HCT116 (cell line): ENCODE measurements at regions not wholly inside any gene's neighbourhood (a gene's known extent, or its start where the extent isn't known, plus 50 kb on each side); places are given as distances from the start of the nearest gene placed in this dataset.

Experiments used
- ATAC-seq: fragments of 200-7000 bp; cut with Tn5 transposase; 2 replicates; pipeline ENCODE4 v1.9.1; 2020; ENCODE audit warnings: mild to moderate bottlenecking, moderate library complexity
- BruUV-seq: library from RNA; stranded (reverse); fragments of 400-500 nt; replicated peaks from 2 replicates; lab custom pipeline; 2021; lab: Mats Ljungman, UMichigan
- CTCF ChIA-PET: fragments of 300-600 bp; sonication (Branson Sonifier 250); formaldehyde crosslinking; loops from one replicate; lab custom pipeline; 2021; ENCODE audit warnings: antibody characterized with exemption; lab: Charles Lee
- POLR2A ChIA-PET: fragments of 300-600, 350-600 bp; sonication (Branson Sonifier 250); formaldehyde crosslinking; loops from one replicate; lab custom pipeline; 2021; ENCODE audit warnings: antibody characterized with exemption; lab: Charles Lee
- RAD21 ChIA-PET, 2 experiments: fragments of 300-600 bp; sonication (Branson Sonifier 250); formaldehyde crosslinking; loops; one replicate each; lab custom pipeline; 2023; ENCODE audit warnings: low total read pairs in 2 of 2; ENCODE audit not compliant: uncharacterized antibody in 2 of 2, unreplicated experiment in 2 of 2, low non-redundant PET in 1 of 2; lab: Charles Lee
- DNase-seq: peaks from one replicate; pipeline ENCODE4 v3.0.0-alpha.2; 2010; ENCODE audit warnings: low read depth, low spot score
- H2AFZ ChIP-seq: fragments of 200-600 bp; shearing (Covaris generic), sonication (generic); 2 replicates; pipeline ENCODE4 v1.6.1; 2017; ENCODE audit warnings: low read depth, mixed run types, mixed read lengths, antibody characterized with exemption, low read length; ENCODE audit not compliant: poor library complexity, severe bottlenecking
- H3K27ac ChIP-seq: 2 replicates; pipeline ENCODE4 v1.5.1; 2012; ENCODE audit warnings: low read depth, low read length
- H3K27me3 ChIP-seq: fragments of 200-600 bp; sonication (generic); 2 replicates; pipeline ENCODE4 v1.6.1; 2016; ENCODE audit warnings: mixed run types, low read length, mixed read lengths; ENCODE audit not compliant: insufficient read depth
- H3K36me3 ChIP-seq, 2 experiments: fragments of 200-500 bp in 1 of 2; fragments of 200-600 bp in 1 of 2; sonication (Bioruptor generic) in 1 of 2; sonication (generic) in 1 of 2; 2 replicates each; pipeline versions ENCODE4 v1.5.1 to v1.6.1; 2014 to 2016; ENCODE audit warnings: low read length in 2 of 2, inconsistent platforms in 1 of 2, mixed read lengths in 1 of 2, mixed run types in 1 of 2; ENCODE audit not compliant: insufficient read depth in 2 of 2, control insufficient read depth in 1 of 2
- H3K4me1 ChIP-seq, 2 experiments: fragments of 200-600 bp in 1 of 2; sonication (generic) in 1 of 2; 2 replicates each; pipeline versions ENCODE4 v1.5.1 to v1.6.1; 2012 to 2017; ENCODE audit warnings: low read length in 2 of 2, inconsistent platforms in 1 of 2, mild to moderate bottlenecking in 1 of 2, mixed read lengths in 1 of 2, mixed run types in 1 of 2, moderate library complexity in 1 of 2; ENCODE audit not compliant: insufficient read depth in 2 of 2, control insufficient read depth in 1 of 2
- H3K4me2 ChIP-seq: fragments of 200-600 bp; sonication (generic); 2 replicates; pipeline ENCODE4 v1.6.1; 2017; ENCODE audit warnings: mixed run types, low read length, mixed read lengths
- H3K4me3 ChIP-seq, 2 experiments: fragments of 200-600 bp in 1 of 2; sonication (generic) in 1 of 2; replicated peaks in 1 of 2; 2 replicates each; pipeline ENCODE4 v1.5.1; 2011 to 2016; ENCODE audit warnings: low read length in 2 of 2, control low read depth in 1 of 2, low read depth in 1 of 2, mild to moderate bottlenecking in 1 of 2, mixed read lengths in 1 of 2, mixed run types in 1 of 2
- H3K79me2 ChIP-seq: fragments of 200-600 bp; sonication (generic); 2 replicates; pipeline ENCODE4 v1.6.1; 2017; ENCODE audit warnings: mild to moderate bottlenecking, mixed run types, low read length, moderate library complexity, mixed read lengths; ENCODE audit not compliant: insufficient read depth
- H3K9ac ChIP-seq: fragments of 200-600 bp; sonication (generic); 2 replicates; pipeline ENCODE4 v1.6.1; 2016; ENCODE audit warnings: low read length, mixed read lengths
- H3K9me2 ChIP-seq: fragments of 200-600 bp; sonication (generic), shearing (Covaris generic); 2 replicates; pipeline ENCODE4 v1.6.1; 2017; ENCODE audit warnings: mixed run types, mild to moderate bottlenecking, moderate library complexity; ENCODE audit not compliant: insufficient read depth
- H3K9me3 ChIP-seq, 2 experiments: fragments of 200-500 bp in 1 of 2; fragments of 200-600 bp in 1 of 2; sonication (Bioruptor generic) in 1 of 2; sonication (generic) in 1 of 2; 2 replicates each; pipeline ENCODE4 v1.6.1; 2014 to 2017; ENCODE audit warnings: low read length in 2 of 2, mixed read lengths in 2 of 2, inconsistent platforms in 1 of 2, low read depth in 1 of 2, mild to moderate bottlenecking in 1 of 2, mixed run types in 1 of 2, moderate library complexity in 1 of 2; ENCODE audit not compliant: control insufficient read depth in 1 of 2, insufficient read depth in 1 of 2
- H4K20me1 ChIP-seq: fragments of 200-600 bp; sonication (generic), shearing (Covaris generic); 2 replicates; pipeline ENCODE4 v1.6.1; 2017; ENCODE audit warnings: mixed run types, mild to moderate bottlenecking, moderate library complexity; ENCODE audit not compliant: insufficient read depth
- ATF3 ChIP-seq: IDR thresholded peaks from 2 replicates; pipeline ENCODE4 v1.6.1; 2012
- CBX3 ChIP-seq: IDR thresholded peaks from 2 replicates; pipeline ENCODE4 v1.6.1; 2012; ENCODE audit warnings: low read depth
- CEBPB ChIP-seq: IDR thresholded peaks from 2 replicates; pipeline ENCODE4 v1.6.1; 2012; ENCODE audit warnings: low read depth
- CTCF ChIP-seq, 3 experiments: fragments of 200-600 bp in 1 of 3; sonication (generic) in 1 of 3; IDR thresholded peaks in 2 of 3; conservative IDR thresholded peaks in 1 of 3; 2 replicates each; pipeline ENCODE4 v1.5.1; 2012 to 2017; ENCODE audit warnings: low read depth in 2 of 3, low read length in 2 of 3, antibody characterized with exemption in 1 of 3, borderline replicate concordance in 1 of 3, control low read depth in 1 of 3, mild to moderate bottlenecking in 1 of 3, mixed read lengths in 1 of 3, mixed run types in 1 of 3, moderate library complexity in 1 of 3; ENCODE audit not compliant: insufficient read depth in 1 of 3
- EGR1 ChIP-seq: IDR thresholded peaks from 2 replicates; pipeline ENCODE4 v1.6.1; 2012; ENCODE audit warnings: low read depth
- ELF1 ChIP-seq: IDR thresholded peaks from 2 replicates; pipeline ENCODE4 v1.6.1; 2012; ENCODE audit warnings: low read depth, borderline replicate concordance
- EZH2 ChIP-seq: fragments of 200-600 bp; sonication (generic); IDR thresholded peaks from 2 replicates; pipeline ENCODE4 v1.6.1; 2017; ENCODE audit warnings: antibody characterized with exemption, mixed run types
- EZH2phosphoT487 ChIP-seq: fragments of 200-600 bp; IDR thresholded peaks from 2 replicates; pipeline ENCODE4 v1.6.1; 2018; ENCODE audit warnings: antibody characterized with exemption, borderline replicate concordance
- FOSL1 ChIP-seq: IDR thresholded peaks from 2 replicates; pipeline ENCODE4 v1.6.1; 2012; ENCODE audit warnings: low read depth
- POLR2A ChIP-seq: IDR thresholded peaks from 2 replicates; pipeline ENCODE4 v1.7.0; 2011; ENCODE audit warnings: borderline replicate concordance; ENCODE audit not compliant: insufficient read depth, insufficient read length; ENCODE audit errors: extremely low read depth
- POLR2AphosphoS5 ChIP-seq: IDR thresholded peaks from 2 replicates; pipeline ENCODE4 v1.6.1; 2011; ENCODE audit warnings: mild to moderate bottlenecking, low read depth, low read length, moderate library complexity
- REST ChIP-seq: IDR thresholded peaks from 2 replicates; pipeline ENCODE4 v1.6.1; 2012; ENCODE audit warnings: low read depth
- SP1 ChIP-seq: IDR thresholded peaks from 2 replicates; pipeline ENCODE4 v1.6.1; 2012; ENCODE audit warnings: low read depth
- TCF7L2 ChIP-seq: IDR thresholded peaks from 2 replicates; pipeline ENCODE4 v1.7.0; 2011; ENCODE audit warnings: borderline replicate concordance, inconsistent platforms; ENCODE audit not compliant: insufficient read depth, insufficient read length; ENCODE audit errors: extremely low read depth
- YY1 ChIP-seq: IDR thresholded peaks from 2 replicates; pipeline ENCODE4 v1.6.1; 2011; ENCODE audit warnings: low read length, low read depth, moderate library complexity, mild to moderate bottlenecking; ENCODE audit not compliant: insufficient replicate concordance; ENCODE audit errors: extremely low read depth
- ZBTB33 ChIP-seq: IDR thresholded peaks from 2 replicates; pipeline ENCODE4 v1.6.1; 2011; ENCODE audit warnings: mild to moderate bottlenecking, low read length, moderate library complexity; ENCODE audit not compliant: insufficient replicate concordance; ENCODE audit errors: extremely low read depth
- ZFX ChIP-seq: fragments of 450-650 bp; IDR thresholded peaks from 2 replicates; pipeline ENCODE4 v1.6.1; 2017
- ZNF274 ChIP-seq: fragments of 200-500 bp; sonication (Bioruptor generic); IDR thresholded peaks from 2 replicates; pipeline ENCODE4 v1.6.1; 2014; ENCODE audit warnings: mild to moderate bottlenecking, low read depth, low read length, inconsistent platforms
- intact Hi-C: fragments of 100-400 bp; cut with micrococcal nuclease; formaldehyde crosslinking; loops from 2 replicates; pipeline ENCODE4 v1.10.0; 2022

GRCh38 chr2:60334610-60335009 lies 218.8 kb downstream of the BCL11A start:
- TF ChIP-seq CBX3 (no peak), POLR2A (no peak), CTCF (IDR thresholded peaks at IDR 0.05 in 2 of 3, conservative IDR thresholded peaks at IDR 0.05 in 1 of 3; ENCODE audit: borderline replicate concordance in 1 of 3, insufficient read depth in 1 of 3, low read depth in 2 of 3, low read length in 2 of 3) (no peak), REST (no peak), EZH2phosphoT487 (no peak), CEBPB (no peak), SP1 (no peak), ELF1 (no peak), YY1 (no peak), EZH2 (no peak), TCF7L2 (no peak), FOSL1 (no peak), POLR2AphosphoS5 (no peak), EGR1 (no peak), ZBTB33 (no peak), ZFX (no peak), ZNF274 (no peak), ATF3 (no peak)
- CTCF ChIA-PET = no interaction called here

More at GRCh38 chr2:60334610-60335009, 218.8 kb downstream of the BCL11A start:
- H3K36me3 ChIP-seq = no peaks in the 10 kb centered on the region
- H3K9me3 ChIP-seq = no peaks in the 10 kb centered on the region
- H3K79me2 ChIP-seq = no peaks in the 10 kb centered on the region
- no peak overlapping the region for H2AFZ ChIP-seq
- intact Hi-C loops = no loop called here
- H4K20me1 ChIP-seq = no peaks in the 10 kb centered on the region
- H3K27me3 ChIP-seq = peaks cover 4% of the 10 kb centered on the region; the same call in 1 of the 2 replicates
- H3K4me3 ChIP-seq = no peak overlapping the region
- ChIA-PET RAD21 (no interaction called here), POLR2A (no interaction called here)
- H3K4me1 ChIP-seq = no peaks in the 10 kb centered on the region
- no peak overlapping the region for H3K27ac ChIP-seq
- H3K9ac ChIP-seq = no peak overlapping the region
- ATAC-seq (no peak), DNase-seq (no peak)
- BruUV-seq = no TSS peak
- H3K9me2 ChIP-seq = no peaks in the 10 kb centered on the region
- no peak overlapping the region for H3K4me2 ChIP-seq
